Liver (tissue), 8 donors: ENCODE measurements at regions not wholly inside any gene's neighbourhood (a gene's known extent, or its start where the extent isn't known, plus 50 kb on each side); places are given as distances from the start of the nearest gene placed in this dataset.

Experiments
- DNase-seq: peaks from one replicate; pipeline ENCODE4 v3.0.0-alpha.2; 2017; ENCODE audit warnings: low spot score
- H3K27ac ChIP-seq, 2 donors: one replicate each; pipeline ENCODE4 v1.7.0; 2013; ENCODE audit warnings: inconsistent platforms in 2 of 2, low read length in 2 of 2, control low read depth in 1 of 2, low read depth in 1 of 2, mild to moderate bottlenecking in 1 of 2
- H3K27me3 ChIP-seq, 4 donors: one replicate each; pipeline versions ENCODE4 v1.6.1 to v1.7.0; 2013; ENCODE audit warnings: low read length in 3 of 4, inconsistent platforms in 1 of 4, mild to moderate bottlenecking in 1 of 4, moderate library complexity in 1 of 4; ENCODE audit not compliant: control insufficient read depth in 4 of 4, insufficient read depth in 4 of 4
- H3K36me3 ChIP-seq, 4 donors: one replicate each; pipeline versions ENCODE4 v1.6.1 to v1.7.0; 2013; ENCODE audit warnings: low read length in 3 of 4, mild to moderate bottlenecking in 3 of 4, low read depth in 1 of 4, moderate library complexity in 1 of 4; ENCODE audit not compliant: control insufficient read depth in 4 of 4, insufficient read depth in 3 of 4
- H3K4me1 ChIP-seq, 4 donors: one replicate each; pipeline versions ENCODE4 v1.6.1 to v1.7.0; 2013; ENCODE audit warnings: low read length in 3 of 4, mild to moderate bottlenecking in 3 of 4, moderate library complexity in 1 of 4; ENCODE audit not compliant: control insufficient read depth in 4 of 4, insufficient read depth in 4 of 4
- H3K4me3 ChIP-seq, 3 donors: one replicate each; pipeline versions ENCODE4 v1.6.1 to v1.7.0; 2013; ENCODE audit warnings: low read length in 3 of 3, control low read depth in 1 of 3, low read depth in 1 of 3, mild to moderate bottlenecking in 1 of 3
- H3K9ac ChIP-seq, 2 donors: one replicate each; pipeline ENCODE4 v1.7.0; 2013; ENCODE audit warnings: low read length in 2 of 2, mild to moderate bottlenecking in 2 of 2, moderate library complexity in 2 of 2, control low read depth in 1 of 2, low read depth in 1 of 2
- H3K9me3 ChIP-seq, 4 donors: one replicate each; pipeline versions ENCODE4 v1.6.1 to v1.7.0; 2013; ENCODE audit warnings: low read length in 3 of 4; ENCODE audit not compliant: control insufficient read depth in 4 of 4
- ATF3 ChIP-seq: IDR thresholded peaks from 2 replicates; pipeline ENCODE4 v1.6.1; 2016; ENCODE audit warnings: antibody characterized with exemption
- CTCF ChIP-seq: fragments of 150-350 bp; IDR thresholded peaks from 2 replicates; pipeline ENCODE4 v1.5.1; 2017; ENCODE audit warnings: improper control_type of control experiment, low read depth, low read length; ENCODE audit not compliant: missing input control
- EGR1 ChIP-seq, 2 donors: IDR thresholded peaks; 2 replicates each; pipeline ENCODE4 v1.6.1; 2016 to 2018; ENCODE audit warnings: antibody characterized with exemption in 2 of 2, low read depth in 2 of 2
- FOXA1 ChIP-seq: IDR thresholded peaks from 2 replicates; pipeline ENCODE4 v1.6.1; 2016; ENCODE audit warnings: antibody characterized with exemption
- FOXA2 ChIP-seq: IDR thresholded peaks from 2 replicates; pipeline ENCODE4 v1.6.1; 2016; ENCODE audit warnings: antibody characterized with exemption
- GABPA ChIP-seq, 2 donors: IDR thresholded peaks in 1 of 2; conservative IDR thresholded peaks in 1 of 2; 2 replicates each; pipeline ENCODE4 v1.6.1; 2016; ENCODE audit warnings: antibody characterized with exemption in 2 of 2, mild to moderate bottlenecking in 1 of 2, moderate library complexity in 1 of 2
- HNF4A ChIP-seq, 2 donors: conservative IDR thresholded peaks; 2 replicates each; pipeline ENCODE4 v1.6.1; 2016; ENCODE audit warnings: antibody characterized with exemption in 2 of 2, mild to moderate bottlenecking in 2 of 2
- HNF4G ChIP-seq: IDR thresholded peaks from 2 replicates; pipeline ENCODE4 v1.6.1; 2016; ENCODE audit warnings: antibody characterized with exemption
- JUND ChIP-seq, 2 donors: IDR thresholded peaks; 2 replicates each; pipeline ENCODE4 v1.6.1; 2016; ENCODE audit warnings: antibody characterized with exemption in 2 of 2
- MAX ChIP-seq: IDR thresholded peaks from 2 replicates; pipeline ENCODE4 v1.6.1; 2016; ENCODE audit warnings: antibody characterized with exemption
- RAD21 ChIP-seq, 2 donors: IDR thresholded peaks; 2 replicates each; pipeline ENCODE4 v1.6.1; 2016; ENCODE audit warnings: antibody characterized with exemption in 2 of 2, mild to moderate bottlenecking in 2 of 2
- REST ChIP-seq: IDR thresholded peaks from 2 replicates; pipeline ENCODE4 v1.6.1; 2016; ENCODE audit warnings: antibody characterized with exemption, mild to moderate bottlenecking
- RXRA ChIP-seq, 2 donors: IDR thresholded peaks; 2 replicates each; pipeline ENCODE4 v1.6.1; 2017 to 2018; ENCODE audit warnings: antibody characterized with exemption in 2 of 2, mild to moderate bottlenecking in 1 of 2
- SP1 ChIP-seq: IDR thresholded peaks from 2 replicates; pipeline ENCODE4 v1.6.1; 2018; ENCODE audit warnings: antibody characterized with exemption, mild to moderate bottlenecking
- TAF1 ChIP-seq: conservative IDR thresholded peaks from 2 replicates; pipeline ENCODE4 v1.6.1; 2016; ENCODE audit warnings: antibody characterized with exemption, mild to moderate bottlenecking
- ZBTB33 ChIP-seq: IDR thresholded peaks from 2 replicates; pipeline ENCODE4 v1.6.1; 2016; ENCODE audit warnings: antibody characterized with exemption
- WGBS: extraction: QIAGEN DNeasy Blood & Tissue Kit; methylation state at CpG from one replicate; pipeline ENCODE4 v1.1.7; 2013; 5-methylcytosine and 5-hydroxymethylcytosine counted together
- donor health status: healthy.
- donor health status: healthy.
- donor health status: healthy.
- donor health status: healthy.
- donor health status: healthy.

GRCh38 chr14:97290065-97290464, 492.9 kb downstream of the VRK1 start:
- H3K9me3 ChIP-seq, result no peaks in the 10 kb centered on the region
- no peak for DNase-seq
- no peak overlapping the region for H3K4me3 ChIP-seq
- WGBS, result 44% methylated on average over 4 of the region's 4 CpGs
- H3K36me3 ChIP-seq, result no peaks in the 10 kb centered on the region
- H3K9ac ChIP-seq, result no peak overlapping the region
- H3K27ac ChIP-seq, result no peak overlapping the region
- no peak for TF ChIP-seq TAF1
- TF ChIP-seq GABPA (IDR thresholded peaks at IDR 0.05 in 1 of 2, conservative IDR thresholded peaks at IDR 0.05 in 1 of 2), result no peak
- no peak for TF ChIP-seq RXRA (IDR thresholded peaks at IDR 0.05)
- no peak for TF ChIP-seq RAD21 (IDR thresholded peaks at IDR 0.05)
- no peak for TF ChIP-seq JUND (IDR thresholded peaks at IDR 0.05)
- TF ChIP-seq FOXA1, result no peak
- no peak for TF ChIP-seq HNF4G
- no peak for TF ChIP-seq ZBTB33
- no peak for TF ChIP-seq EGR1 (IDR thresholded peaks at IDR 0.05; ENCODE audit: low read depth in 2 of 2)
- TF ChIP-seq MAX, result no peak
- no peaks in the 10 kb centered on the region for H3K4me1 ChIP-seq
- peaks cover 0 to 4% (median 1%) of the 10 kb centered on the region in 4 donors for H3K27me3 ChIP-seq

- no peak overlapping the region for H3K27ac ChIP-seq
Observed at GRCh38 chr14:97290977-97291376, 493.8 kb downstream of the VRK1 start.

More at GRCh38 chr14:97290977-97291376, 493.8 kb downstream of the VRK1 start:
- Histone ChIP-seq H3K9ac (no peak overlapping the region), H3K4me1 (no peaks in the 10 kb centered on the region), H3K27me3 (peaks cover 0 to 6% (median 0%) of the 10 kb centered on the region in 4 donors), H3K9me3 (no peaks in the 10 kb centered on the region), H3K36me3 (no peaks in the 10 kb centered on the region), H3K4me3 (no peak overlapping the region)
- 77% methylated on average over 3 of the region's 3 CpGs for WGBS
- no peak for TF ChIP-seq GABPA (IDR thresholded peaks at IDR 0.05 in 1 of 2, conservative IDR thresholded peaks at IDR 0.05 in 1 of 2)
- TF ChIP-seq TAF1, result no peak
- TF ChIP-seq HNF4A (conservative IDR thresholded peaks at IDR 0.05), result no peak
- TF ChIP-seq CTCF, result no peak
- TF ChIP-seq EGR1 (IDR thresholded peaks at IDR 0.05; ENCODE audit: low read depth in 2 of 2), result no peak
- no peak for TF ChIP-seq FOXA1
- TF ChIP-seq FOXA2, result no peak
- TF ChIP-seq HNF4G, result no peak
- no peak for TF ChIP-seq RAD21 (IDR thresholded peaks at IDR 0.05)
- TF ChIP-seq RXRA (IDR thresholded peaks at IDR 0.05), result no peak
- TF ChIP-seq REST, result no peak
- no peak for TF ChIP-seq MAX
- TF ChIP-seq ATF3, result no peak
- no peak for TF ChIP-seq SP1
- DNase-seq, result no peak
